AG04450 (cell line): ENCODE measurements at regions not wholly inside any gene's neighbourhood (a gene's known extent, or its start where the extent isn't known, plus 50 kb on each side); places are given as distances from the start of the nearest gene placed in this dataset.

Experiments
- CTCF ChIA-PET: fragments of 300-600, 350-600 bp; formaldehyde crosslinking; extraction: SDS; loops from one replicate; lab custom pipeline; 2022; ENCODE audit warnings: antibody characterized with exemption, inconsistent platforms; lab: Charles Lee
- POLR2A ChIA-PET: fragments of 350-600 bp; formaldehyde crosslinking; extraction: SDS; loops from one replicate; lab custom pipeline; 2021; ENCODE audit warnings: antibody characterized with exemption, inconsistent platforms; lab: Yijun Ruan, JAX
- DNase-seq: peaks from one replicate; pipeline ENCODE4 v3.0.0-alpha.2; 2011; ENCODE audit warnings: low read depth, low spot score
- H3K27ac ChIP-seq: one replicate; pipeline ENCODE4 v1.5.1; 2012; ENCODE audit warnings: low read depth, low read length, control low read depth
- H3K27me3 ChIP-seq: one replicate; pipeline ENCODE4 v1.6.0; 2012; ENCODE audit warnings: low read length; ENCODE audit not compliant: control insufficient read depth, insufficient read depth
- H3K4me3 ChIP-seq: 2 replicates; pipeline ENCODE4 v1.5.1; 2011; ENCODE audit warnings: mild to moderate bottlenecking, low read depth, low read length, control low read depth
- H3K9me3 ChIP-seq: 2 replicates; pipeline ENCODE4 v1.5.1; 2012; ENCODE audit warnings: low read length; ENCODE audit not compliant: control insufficient read depth, insufficient read depth
- TF ChIP-seq, protein P1 (sequence below): IDR thresholded peaks from 2 replicates; pipeline ENCODE4 v1.5.1; 2011; ENCODE audit warnings: low read depth, low read length, control low read depth, inconsistent platforms

DNA sequence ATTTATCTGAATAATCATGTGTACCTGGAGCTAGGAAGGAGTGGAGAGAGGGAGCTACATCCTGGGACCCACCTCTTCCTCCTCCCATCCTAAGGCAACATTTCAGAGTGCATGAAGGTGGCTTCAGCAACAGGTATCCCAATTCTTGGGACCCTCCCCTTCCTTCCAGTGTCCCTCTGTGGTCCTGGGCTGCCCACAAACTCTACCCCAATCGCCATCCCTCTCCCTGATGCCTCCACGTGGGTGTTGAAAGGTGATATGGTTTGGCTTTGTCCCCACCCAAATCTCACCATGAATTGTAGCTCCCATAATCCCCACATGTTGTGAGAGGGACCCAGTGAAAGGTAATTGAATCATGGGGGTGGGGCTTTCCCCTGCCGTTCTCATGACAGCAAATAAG lies 121.4 kb downstream of the MED10 start:
- peaks cover 49% of the 10 kb centered on the region for H3K9me3 ChIP-seq

DNA sequence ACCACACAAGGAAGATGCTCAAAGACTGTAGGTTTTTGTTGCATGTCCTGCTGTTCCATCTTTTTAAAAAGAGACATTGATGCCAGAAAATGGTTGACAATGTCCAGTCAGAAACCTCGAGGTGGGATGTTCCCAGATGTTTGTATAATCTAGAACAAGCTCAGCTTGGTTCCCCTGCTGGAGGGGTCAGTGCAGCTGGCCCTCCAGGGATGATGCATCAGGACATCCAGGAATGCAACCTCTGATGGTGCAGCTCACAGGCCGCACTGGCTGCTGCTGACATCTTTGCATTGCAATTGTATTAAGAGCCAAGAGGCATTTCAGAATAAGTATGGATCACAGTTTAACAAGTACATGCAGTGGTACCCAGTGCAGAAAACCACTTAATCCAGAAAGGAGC lies 122.4 kb downstream of the MED10 start:
- ChIA-PET CTCF (no interaction called here), POLR2A (no interaction called here)
- Histone ChIP-seq H3K4me3 (no peak overlapping the region), H3K27ac (no peak overlapping the region), H3K27me3 (no peaks in the 10 kb centered on the region), H3K9me3 (peaks cover 51% of the 10 kb centered on the region)
- no peak for DNase-seq
- TF ChIP-seq, protein P1, sequence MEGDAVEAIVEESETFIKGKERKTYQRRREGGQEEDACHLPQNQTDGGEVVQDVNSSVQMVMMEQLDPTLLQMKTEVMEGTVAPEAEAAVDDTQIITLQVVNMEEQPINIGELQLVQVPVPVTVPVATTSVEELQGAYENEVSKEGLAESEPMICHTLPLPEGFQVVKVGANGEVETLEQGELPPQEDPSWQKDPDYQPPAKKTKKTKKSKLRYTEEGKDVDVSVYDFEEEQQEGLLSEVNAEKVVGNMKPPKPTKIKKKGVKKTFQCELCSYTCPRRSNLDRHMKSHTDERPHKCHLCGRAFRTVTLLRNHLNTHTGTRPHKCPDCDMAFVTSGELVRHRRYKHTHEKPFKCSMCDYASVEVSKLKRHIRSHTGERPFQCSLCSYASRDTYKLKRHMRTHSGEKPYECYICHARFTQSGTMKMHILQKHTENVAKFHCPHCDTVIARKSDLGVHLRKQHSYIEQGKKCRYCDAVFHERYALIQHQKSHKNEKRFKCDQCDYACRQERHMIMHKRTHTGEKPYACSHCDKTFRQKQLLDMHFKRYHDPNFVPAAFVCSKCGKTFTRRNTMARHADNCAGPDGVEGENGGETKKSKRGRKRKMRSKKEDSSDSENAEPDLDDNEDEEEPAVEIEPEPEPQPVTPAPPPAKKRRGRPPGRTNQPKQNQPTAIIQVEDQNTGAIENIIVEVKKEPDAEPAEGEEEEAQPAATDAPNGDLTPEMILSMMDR = no peak

More for the DNA sequence above, 121.4 kb downstream of the MED10 start:
- Histone ChIP-seq H3K27me3 (no peaks in the 10 kb centered on the region), H3K4me3 (no peak overlapping the region), H3K27ac (no peak overlapping the region)
- CTCF ChIA-PET = no interaction called here
- TF ChIP-seq, protein P1 = no peak
- DNase-seq = no peak
- POLR2A ChIA-PET = no interaction called here

DNA sequence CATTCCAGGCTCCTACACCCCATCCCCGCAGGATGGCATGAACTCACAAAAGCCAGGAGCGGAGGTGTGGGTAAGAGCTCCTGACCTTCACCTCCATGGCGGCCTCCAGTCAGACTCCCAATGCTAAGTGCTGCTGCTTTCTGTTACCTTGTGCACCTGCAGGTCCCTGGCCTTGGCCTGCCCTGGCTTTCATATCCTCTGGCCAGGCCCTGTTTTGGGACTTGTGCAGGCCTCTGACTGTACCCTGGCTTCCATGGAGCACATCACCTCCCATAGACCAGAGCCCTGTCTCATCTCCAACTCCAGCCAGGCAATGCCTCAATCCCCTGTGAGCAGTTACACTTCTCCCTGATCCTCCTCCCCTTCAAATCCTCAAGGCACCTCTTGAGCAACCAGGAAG lies 124.5 kb downstream of the MED10 start:
- POLR2A ChIA-PET = no interaction called here
- Histone ChIP-seq H3K27me3 (no peaks in the 10 kb centered on the region), H3K27ac (no peak overlapping the region), H3K9me3 (peaks cover 49% of the 10 kb centered on the region), H3K4me3 (no peak overlapping the region)
- TF ChIP-seq, protein P1 = no peak
- CTCF ChIA-PET = no interaction called here
- DNase-seq = no peak

DNA sequence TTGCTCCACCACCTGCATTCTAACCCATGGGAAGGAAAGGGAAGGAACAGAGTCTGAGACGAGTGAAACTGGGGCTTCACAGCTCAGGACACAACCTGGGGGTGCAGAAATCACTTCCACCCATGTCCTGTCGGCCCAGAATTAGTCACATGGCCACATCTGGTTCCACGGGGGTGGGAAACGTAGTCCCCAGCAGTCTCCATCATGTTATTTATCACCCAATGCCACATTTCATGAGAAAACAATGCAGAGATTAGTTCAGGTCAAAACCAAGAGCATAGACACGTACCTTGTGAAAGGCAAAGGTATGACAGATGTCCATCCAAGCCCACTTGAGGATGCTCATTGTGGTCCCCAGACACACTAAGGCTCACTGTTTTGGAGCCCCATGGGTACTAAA lies 125.1 kb downstream of the MED10 start:
- peaks cover 49% of the 10 kb centered on the region for H3K9me3 ChIP-seq
- no peaks in the 10 kb centered on the region for H3K27me3 ChIP-seq
- DNase-seq = no peak
- no peak overlapping the region for H3K4me3 ChIP-seq
- POLR2A ChIA-PET = no interaction called here
- TF ChIP-seq, protein P1 = no peak
- H3K27ac ChIP-seq = no peak overlapping the region
- CTCF ChIA-PET = no interaction called here

DNA sequence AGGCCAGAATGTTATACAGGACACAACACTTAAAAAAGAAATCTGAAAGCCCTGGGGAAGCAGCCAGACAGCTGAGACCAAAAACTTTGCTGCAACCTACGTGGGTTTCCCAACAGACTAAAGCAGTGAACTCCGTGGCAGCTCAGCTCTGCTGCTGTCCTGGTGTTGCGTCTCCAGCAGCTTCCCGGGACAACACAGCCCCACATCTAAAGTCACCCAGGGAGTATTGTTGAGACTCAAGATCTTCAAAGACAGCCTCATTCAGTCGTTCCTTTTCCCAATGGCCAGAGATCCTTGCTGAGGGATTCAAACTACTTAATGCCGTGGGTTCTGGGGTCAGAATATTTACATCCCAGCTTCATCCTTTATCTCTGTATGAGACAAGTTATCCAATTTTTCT lies 125.8 kb downstream of the MED10 start:
- Histone ChIP-seq H3K27me3 (no peaks in the 10 kb centered on the region), H3K4me3 (no peak overlapping the region), H3K27ac (no peak overlapping the region), H3K9me3 (peaks cover 43% of the 10 kb centered on the region)
- no peak for DNase-seq
- POLR2A ChIA-PET = no interaction called here
- CTCF ChIA-PET = no interaction called here
- TF ChIP-seq, protein P1 = no peak
